WTC11 (cell line): ENCODE measurements at regions not wholly inside any gene's neighbourhood (a gene's known extent, or its start where the extent isn't known, plus 50 kb on each side); places are given as distances from the start of the nearest gene placed in this dataset.

Experiments used
- ATAC-seq: fragments of 200-7000 bp; cut with Tn5 transposase; 2 replicates; pipeline ENCODE4 v1.10.0; 2021; ENCODE audit warnings: mild to moderate bottlenecking, moderate library complexity
- CTCF ChIA-PET: fragments of 300-600 bp; sonication (Branson Sonifier 250); formaldehyde crosslinking; loops from one replicate; lab custom pipeline; 2021; ENCODE audit warnings: antibody characterized with exemption; lab: Charles Lee
- POLR2A ChIA-PET: fragments of 350-600 bp; sonication (Branson Sonifier 250); formaldehyde crosslinking; loops from one replicate; lab custom pipeline; 2021; ENCODE audit warnings: antibody characterized with exemption; lab: Charles Lee
- DNase-seq: peaks from one replicate; pipeline ENCODE4 v3.0.0; 2021; ENCODE audit warnings: low spot score
- H3K27ac Mint-ChIP-seq: 2 replicates; pipeline ENCODE4 v1.8.0; 2021; ENCODE audit warnings: mixed read lengths
- H3K27me3 Mint-ChIP-seq: 2 replicates; pipeline ENCODE4 v1.8.0; 2021; ENCODE audit warnings: low read depth, mild to moderate bottlenecking, moderate library complexity, mixed read lengths
- H3K36me3 Mint-ChIP-seq: 2 replicates; pipeline ENCODE4 v1.8.0; 2021; ENCODE audit warnings: mixed read lengths
- H3K4me1 Mint-ChIP-seq: 2 replicates; pipeline ENCODE4 v1.8.0; 2022; ENCODE audit warnings: mixed read lengths
- H3K4me3 Mint-ChIP-seq: 2 replicates; pipeline ENCODE4 v1.8.0; 2021; ENCODE audit warnings: mild to moderate bottlenecking, moderate library complexity, mixed read lengths
- H3K9me3 Mint-ChIP-seq: 2 replicates; pipeline ENCODE4 v1.8.0; 2021; ENCODE audit warnings: mixed read lengths
- ARID4B ChIP-seq: sonication (generic); formaldehyde crosslinking; IDR thresholded peaks from 2 replicates; pipeline ENCODE4 v1.8.0; 2023; ENCODE audit warnings: missing genetic modification reagents, mild to moderate bottlenecking, borderline replicate concordance
- ATF2 ChIP-seq: sonication (generic); formaldehyde crosslinking; IDR thresholded peaks from 2 replicates; pipeline ENCODE4 v1.8.1; 2022; ENCODE audit warnings: low read depth, missing genetic modification reagents, borderline replicate concordance
- CREM ChIP-seq: sonication (generic); formaldehyde crosslinking; IDR thresholded peaks from 2 replicates; pipeline ENCODE4 v1.8.1; 2022; ENCODE audit warnings: mild to moderate bottlenecking, missing genetic modification reagents, moderate library complexity
- ERG ChIP-seq: fragments of 250-450 bp; sonication (Bioruptor Pico); IDR thresholded peaks from 2 replicates; pipeline ENCODE4 v1.8.0; 2021; ENCODE audit warnings: mild to moderate bottlenecking
- GABPB1 ChIP-seq: sonication (generic); formaldehyde crosslinking; IDR thresholded peaks from 2 replicates; pipeline ENCODE4 v1.8.1; 2023; ENCODE audit warnings: mild to moderate bottlenecking, missing genetic modification reagents
- IRF1 ChIP-seq: sonication (generic); formaldehyde crosslinking; IDR thresholded peaks from 2 replicates; pipeline ENCODE4 v1.8.0; 2023; ENCODE audit warnings: missing genetic modification reagents
- MAX ChIP-seq: sonication (generic); formaldehyde crosslinking; IDR thresholded peaks from 2 replicates; pipeline ENCODE4 v1.8.0; 2022; ENCODE audit warnings: mild to moderate bottlenecking, missing genetic modification reagents
- MLX ChIP-seq: sonication (generic); formaldehyde crosslinking; IDR thresholded peaks from 2 replicates; pipeline ENCODE4 v1.8.1; 2023; ENCODE audit warnings: mild to moderate bottlenecking, missing genetic modification reagents, moderate library complexity
- NFATC4 ChIP-seq: fragments of 250-450 bp; sonication (Bioruptor Pico); IDR thresholded peaks from 2 replicates; pipeline ENCODE4 v1.9.0; 2021; ENCODE audit warnings: mild to moderate bottlenecking
- NR3C1 ChIP-seq: sonication (generic); formaldehyde crosslinking; conservative IDR thresholded peaks from 2 replicates; pipeline ENCODE4 v1.8.1; 2023; ENCODE audit warnings: low read depth, mild to moderate bottlenecking, missing genetic modification reagents
- RORB ChIP-seq: fragments of 250-450 bp; sonication (Bioruptor Pico); IDR thresholded peaks from 2 replicates; pipeline ENCODE4 v1.9.0; 2021; ENCODE audit warnings: mild to moderate bottlenecking
- SMAD4 ChIP-seq: sonication (generic); formaldehyde crosslinking; IDR thresholded peaks from 2 replicates; pipeline ENCODE4 v1.8.0; 2022; ENCODE audit warnings: mild to moderate bottlenecking, missing genetic modification reagents
- TEAD1 ChIP-seq: sonication (generic); formaldehyde crosslinking; IDR thresholded peaks from 2 replicates; pipeline ENCODE4 v1.8.0; 2022; ENCODE audit warnings: mild to moderate bottlenecking, missing genetic modification reagents
- TP53 ChIP-seq: sonication (generic); formaldehyde crosslinking; IDR thresholded peaks from 2 replicates; pipeline ENCODE4 v1.8.1; 2023; ENCODE audit warnings: mild to moderate bottlenecking, missing genetic modification reagents
- USF2 ChIP-seq: sonication (generic); formaldehyde crosslinking; IDR thresholded peaks from 2 replicates; pipeline ENCODE4 v1.8.1; 2023; ENCODE audit warnings: mild to moderate bottlenecking, missing genetic modification reagents, moderate library complexity
- ZNF219 ChIP-seq: sonication (generic); formaldehyde crosslinking; IDR thresholded peaks from 2 replicates; pipeline ENCODE4 v1.8.0; 2023; ENCODE audit warnings: missing genetic modification reagents, mild to moderate bottlenecking, borderline replicate concordance
- ZNF281 ChIP-seq: sonication (generic); formaldehyde crosslinking; IDR thresholded peaks from 2 replicates; pipeline ENCODE4 v1.8.0; 2023; ENCODE audit warnings: mild to moderate bottlenecking, missing genetic modification reagents
- ZNF317 ChIP-seq: sonication (generic); formaldehyde crosslinking; IDR thresholded peaks from 2 replicates; pipeline ENCODE4 v1.8.1; 2023; ENCODE audit warnings: low read depth, mild to moderate bottlenecking, moderate library complexity, missing genetic modification reagents, borderline replicate concordance
- ZNF423 ChIP-seq: fragments of 250-450 bp; sonication (Bioruptor Pico); IDR thresholded peaks from 2 replicates; pipeline ENCODE4 v2.1.2; 2022; ENCODE audit warnings: mild to moderate bottlenecking, moderate library complexity
- ZNF512 ChIP-seq: sonication (generic); formaldehyde crosslinking; IDR thresholded peaks from 2 replicates; pipeline ENCODE4 v1.8.1; 2022; ENCODE audit warnings: missing genetic modification reagents, borderline replicate concordance

GRCh38 chr4:14520171-14520570 lies 482.1 kb upstream of the CPEB2 start (continued):
- TF ChIP-seq TP53: no peak
- TF ChIP-seq MLX (CRISPR knock-in tag): no peak
- TF ChIP-seq ARID4B: no peak
- TF ChIP-seq NFATC4: no peak
- no peak for TF ChIP-seq SMAD4 (CRISPR knock-in tag)
- TF ChIP-seq ZNF317 (CRISPR knock-in tag): no peak
- no peak for TF ChIP-seq ATF2
- no peak for TF ChIP-seq ZNF219
- no peak for TF ChIP-seq NR3C1 (CRISPR knock-in tag)
- TF ChIP-seq IRF1 (CRISPR knock-in tag): no peak
- no peak for TF ChIP-seq ERG (CRISPR knock-in tag)
- TF ChIP-seq, all 79 proteins: peak for 0

- H3K27me3 Mint-ChIP-seq: peaks cover 2% of the 10 kb centered on the region; the same call in 1 of the 2 replicates
- POLR2A ChIA-PET: no interaction called here
- TF ChIP-seq ZNF512 (CRISPR knock-in tag) (no peak), GABPB1 (CRISPR knock-in tag) (no peak), IRF1 (CRISPR knock-in tag) (no peak), ZNF281 (CRISPR knock-in tag) (no peak), USF2 (CRISPR knock-in tag) (no peak), CREM (CRISPR knock-in tag) (no peak), NR3C1 (CRISPR knock-in tag) (no peak), RORB (no peak), MAX (CRISPR knock-in tag) (no peak), ZNF423 (CRISPR knock-in tag) (no peak), TEAD1 (CRISPR knock-in tag) (no peak), ERG (CRISPR knock-in tag) (no peak)
These were observed 478.0 kb upstream of the CPEB2 start for GRCh38 chr4:14524276-14524675.

More at GRCh38 chr4:14524276-14524675, 478.0 kb upstream of the CPEB2 start:
- Mint-ChIP-seq H3K4me1 (peaks cover 3% of the 10 kb centered on the region), H3K9me3 (peaks cover 23% of the 10 kb centered on the region), H3K4me3 (no peak overlapping the region), H3K27ac (no peak overlapping the region), H3K36me3 (peaks cover 2% of the 10 kb centered on the region)
- no peak for DNase-seq
- CTCF ChIA-PET: no interaction called here
- no peak for ATAC-seq
